ENCODE measurements at regions not wholly inside any gene's neighbourhood (a gene's known extent, or its start where the extent isn't known, plus 50 kb on each side); places are given as distances from the start of the nearest gene placed in this dataset.
A peak's percentile ranks its signal among the peaks of the same experiment; 100 is the strongest.

- no peak for DNase-seq (ENCODE audit: low spot score)
Measured at GRCh38 chr2:121018136-121019061, 266.6 kb downstream of the TFCP2L1 start.

- DNase-seq (ENCODE audit: low spot score) = no peak
Measured at GRCh38 chr2:121019071-121019470, 265.9 kb downstream of the TFCP2L1 start.

GRCh38 chr2:121019756-121020155 is 265.2 kb downstream of the TFCP2L1 start:
- DNase-seq (ENCODE audit: low spot score) = no peak

- no peak for DNase-seq (ENCODE audit: low spot score)
Measured at GRCh38 chr2:121021685-121022084, 263.3 kb downstream of the TFCP2L1 start.

GRCh38 chr2:121028577-121028976 is 256.4 kb downstream of the TFCP2L1 start:
- no peak for DNase-seq (ENCODE audit: low spot score)

GRCh38 chr2:121030523-121030922 is 254.5 kb downstream of the TFCP2L1 start:
- DNase-seq (ENCODE audit: low spot score) = no peak

- no peak for DNase-seq (ENCODE audit: low spot score)
Measured at GRCh38 chr2:121031568-121032340, 253.2 kb downstream of the TFCP2L1 start.

GRCh38 chr2:121033461-121033996 is 251.5 kb downstream of the TFCP2L1 start:
- DNase-seq (ENCODE audit: low spot score) = no peak

GRCh38 chr2:121034551-121034950 is 250.5 kb downstream of the TFCP2L1 start:
- DNase-seq (ENCODE audit: low spot score) = no peak

GRCh38 chr2:121036226-121036692 is 248.7 kb downstream of the TFCP2L1 start:
- DNase-seq (ENCODE audit: low spot score) = no peak

- DNase-seq (ENCODE audit: low spot score) = no peak
Measured at GRCh38 chr2:121037480-121037879, 247.5 kb downstream of the TFCP2L1 start.

GRCh38 chr2:121038031-121038430 is 247.0 kb downstream of the TFCP2L1 start:
- DNase-seq (ENCODE audit: low spot score) = no peak

- DNase-seq (ENCODE audit: low spot score) = no peak
Measured at GRCh38 chr2:121038431-121038830, 246.6 kb downstream of the TFCP2L1 start.

GRCh38 chr2:121038891-121039616 is 245.9 kb downstream of the TFCP2L1 start:
- DNase-seq (ENCODE audit: low spot score) = peak; percentile 60

- DNase-seq (ENCODE audit: low spot score) = no peak
Measured at GRCh38 chr2:121039679-121040078, 245.3 kb downstream of the TFCP2L1 start.

- DNase-seq (ENCODE audit: low spot score) = no peak
Measured at GRCh38 chr2:121041516-121041915, 243.5 kb downstream of the TFCP2L1 start.

GRCh38 chr2:121043061-121043826 is 241.8 kb downstream of the TFCP2L1 start:
- no peak for DNase-seq (ENCODE audit: low spot score)

GRCh38 chr2:121043827-121044222 is 241.2 kb downstream of the TFCP2L1 start:
- no peak for DNase-seq (ENCODE audit: low spot score)

GRCh38 chr2:121044412-121044811 is 240.6 kb downstream of the TFCP2L1 start:
- DNase-seq (ENCODE audit: low spot score) = no peak

GRCh38 chr2:121045245-121045644 is 239.8 kb downstream of the TFCP2L1 start:
- DNase-seq (ENCODE audit: low spot score) = no peak

- DNase-seq (ENCODE audit: low spot score) = peak; percentile 56
Measured at GRCh38 chr2:121046335-121046734, 238.7 kb downstream of the TFCP2L1 start.
